ENCODE measurements at regions not wholly inside any gene's neighbourhood (a gene's known extent, or its start where the extent isn't known, plus 50 kb on each side); places are given as distances from the start of the nearest gene placed in this dataset.

DNA sequence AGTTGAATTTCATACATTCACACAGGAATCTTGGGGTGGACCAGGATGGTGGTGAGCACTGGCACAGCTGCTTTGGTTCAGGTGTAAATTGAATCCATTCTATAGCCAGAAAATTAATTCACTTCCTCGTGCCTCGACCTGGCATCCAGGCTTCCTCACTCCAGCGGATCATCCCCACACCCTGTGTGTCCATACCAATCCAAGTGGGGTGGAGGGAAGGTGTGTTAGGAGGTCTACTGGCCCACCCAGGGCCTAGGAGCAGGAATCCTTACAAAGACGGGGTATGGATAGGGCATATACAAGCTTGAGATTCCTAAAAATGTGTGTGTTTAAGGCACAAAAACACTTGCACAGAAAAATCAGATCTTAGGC, 81.8 kb upstream of the SLC24A3 start:
- no peak for TF ChIP-seq CTCF (conservative IDR thresholded peaks at IDR 0.05; ENCODE audit: low read length)
- TF ChIP-seq EZH2phosphoT487 (IDR thresholded peaks at IDR 0.05; ENCODE audit: borderline replicate concordance), result no peak

Data from Loucy (cell line).